HEK293 (cell line): ENCODE measurements at regions not wholly inside any gene's neighbourhood (a gene's known extent, or its start where the extent isn't known, plus 50 kb on each side); places are given as distances from the start of the nearest gene placed in this dataset.

Source experiments
- BCL11A ChIP-seq: fragments of 450-650 bp; formaldehyde crosslinking; IDR thresholded peaks from 2 replicates; pipeline ENCODE4 v1.5.1; 2016; ENCODE audit warnings: low read depth, missing biosample characterization, missing genetic modification characterization
- CTCF ChIP-seq: fragments of 450-650 bp; formaldehyde crosslinking; IDR thresholded peaks from 2 replicates; pipeline ENCODE4 v1.5.1; 2016; ENCODE audit warnings: missing biosample characterization, missing genetic modification characterization
- GLIS1 ChIP-seq: fragments of 450-650 bp; formaldehyde crosslinking; IDR thresholded peaks from 2 replicates; pipeline ENCODE4 v1.5.1; 2016; ENCODE audit warnings: missing biosample characterization, missing genetic modification characterization
- IKZF3 ChIP-seq: fragments of 450-650 bp; IDR thresholded peaks from 2 replicates; pipeline ENCODE4 v1.5.0; 2018; ENCODE audit warnings: missing biosample characterization, mild to moderate bottlenecking, missing genetic modification characterization, moderate library complexity
- RBAK ChIP-seq: fragments of 450-650 bp; formaldehyde crosslinking; IDR thresholded peaks from 2 replicates; pipeline ENCODE4 v1.5.1; 2016; ENCODE audit warnings: missing biosample characterization, missing genetic modification characterization
- WT1 ChIP-seq: fragments of 450-650 bp; formaldehyde crosslinking; IDR thresholded peaks from 2 replicates; pipeline ENCODE4 v1.5.1; 2016; ENCODE audit warnings: missing biosample characterization, missing genetic modification characterization
- ZBTB11 ChIP-seq: fragments of 450-650 bp; formaldehyde crosslinking; conservative IDR thresholded peaks from 2 replicates; pipeline ENCODE4 v1.5.1; 2016; ENCODE audit warnings: low read depth, missing biosample characterization, missing genetic modification characterization
- ZNF19 ChIP-seq: fragments of 450-650 bp; formaldehyde crosslinking; IDR thresholded peaks from 2 replicates; pipeline ENCODE4; 2016; ENCODE audit warnings: missing biosample characterization, missing genetic modification characterization, low read depth
- ZNF26 ChIP-seq: fragments of 450-650 bp; formaldehyde crosslinking; IDR thresholded peaks from 2 replicates; pipeline ENCODE4 v1.5.1; 2016; ENCODE audit warnings: missing biosample characterization, missing genetic modification characterization
- ZNF426 ChIP-seq: fragments of 450-650 bp; formaldehyde crosslinking; IDR thresholded peaks from 2 replicates; pipeline ENCODE4 v1.5.1; 2017; ENCODE audit warnings: missing biosample characterization, missing genetic modification characterization, mild to moderate bottlenecking, inconsistent platforms, moderate library complexity
- ZNF48 ChIP-seq: fragments of 450-650 bp; formaldehyde crosslinking; IDR thresholded peaks from 2 replicates; pipeline ENCODE4 v1.5.1; 2016; ENCODE audit warnings: missing biosample characterization, missing genetic modification characterization
- ZNF548 ChIP-seq: fragments of 450-650 bp; formaldehyde crosslinking; IDR thresholded peaks from 2 replicates; pipeline ENCODE4 v1.5.1; 2016; ENCODE audit warnings: missing biosample characterization, missing genetic modification characterization
- TF ChIP-seq, protein P1 (sequence below): fragments of 450-650 bp; formaldehyde crosslinking; IDR thresholded peaks from 2 replicates; pipeline ENCODE4 v1.5.1; 2017; ENCODE audit warnings: missing biosample characterization, missing genetic modification characterization

DNA sequence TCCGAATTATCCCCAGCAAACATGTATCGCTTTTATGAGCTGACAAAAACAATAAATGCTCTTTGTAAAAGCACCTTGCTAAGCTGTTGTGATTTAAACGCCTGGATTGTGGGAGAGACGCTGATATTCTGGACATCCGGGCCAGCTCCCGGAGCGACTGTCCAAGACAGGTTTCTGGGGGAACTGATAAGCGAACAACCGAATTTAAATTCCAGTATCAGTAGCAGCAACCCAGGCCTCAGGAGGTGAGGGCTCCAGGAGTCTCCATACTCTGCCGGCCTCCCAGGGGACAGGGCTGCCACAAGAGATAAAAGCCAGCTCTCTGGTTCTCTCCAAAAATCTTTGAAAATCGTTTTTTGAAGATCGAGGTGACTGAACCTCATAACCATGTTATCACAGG lies 50.3 kb upstream of the VSTM2B start (continued):
- TF ChIP-seq ZNF26 (tag by site-specific recombination) (no peak), RBAK (tag by site-specific recombination) (no peak), ZNF548 (tag by site-specific recombination) (no peak), ZNF48 (no peak), BCL11A (tag by site-specific recombination) (no peak), WT1 (tag by site-specific recombination) (no peak), IKZF3 (no peak), ZNF19 (tag by site-specific recombination) (no peak), ZNF426 (no peak), CTCF (tag by site-specific recombination) (no peak), GLIS1 (no peak), ZBTB11 (tag by site-specific recombination) (no peak)
- TF ChIP-seq, protein P1, sequence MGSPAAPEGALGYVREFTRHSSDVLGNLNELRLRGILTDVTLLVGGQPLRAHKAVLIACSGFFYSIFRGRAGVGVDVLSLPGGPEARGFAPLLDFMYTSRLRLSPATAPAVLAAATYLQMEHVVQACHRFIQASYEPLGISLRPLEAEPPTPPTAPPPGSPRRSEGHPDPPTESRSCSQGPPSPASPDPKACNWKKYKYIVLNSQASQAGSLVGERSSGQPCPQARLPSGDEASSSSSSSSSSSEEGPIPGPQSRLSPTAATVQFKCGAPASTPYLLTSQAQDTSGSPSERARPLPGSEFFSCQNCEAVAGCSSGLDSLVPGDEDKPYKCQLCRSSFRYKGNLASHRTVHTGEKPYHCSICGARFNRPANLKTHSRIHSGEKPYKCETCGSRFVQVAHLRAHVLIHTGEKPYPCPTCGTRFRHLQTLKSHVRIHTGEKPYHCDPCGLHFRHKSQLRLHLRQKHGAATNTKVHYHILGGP (tag by site-specific recombination) = no peak
